ENCODE measurements at regions not wholly inside any gene's neighbourhood (a gene's known extent, or its start where the extent isn't known, plus 50 kb on each side); places are given as distances from the start of the nearest gene placed in this dataset.
A peak's percentile ranks its signal among the peaks of the same experiment; 100 is the strongest.

- no peak overlapping the region for H3K4me3 ChIP-seq (ENCODE audit: insufficient read depth, low read depth, low read length)
- H3K4me1 Mint-ChIP-seq (ENCODE audit: low read depth, unreplicated experiment) = peaks cover 8% of the 10 kb centered on the region
- no peaks in the 10 kb centered on the region for H3K36me3 ChIP-seq (ENCODE audit: insufficient read depth, low read length)
- no peak overlapping the region for H3K4me2 ChIP-seq (ENCODE audit: low read length)
- no peaks in the 10 kb centered on the region for H3K27me3 Mint-ChIP-seq (ENCODE audit: low read depth, unreplicated experiment)
- no peak overlapping the region for H2AFZ ChIP-seq (ENCODE audit: low read depth, low read length)
- peak overlapping the region; percentile 90 for H3K27ac Mint-ChIP-seq (ENCODE audit: unreplicated experiment)
- H3K9me3 Mint-ChIP-seq (ENCODE audit: unreplicated experiment) = no peaks in the 10 kb centered on the region
- H3K27ac ChIP-seq (ENCODE audit: low read depth, low read length) = peak overlapping the region; percentile 92
- DNase-seq (ENCODE audit: low read depth) (peak; percentile 60), FAIRE-seq (no peak)
- no peaks in the 10 kb centered on the region for H3K36me3 Mint-ChIP-seq (ENCODE audit: low read depth, unreplicated experiment)
- no peak for TF ChIP-seq CTCF (IDR thresholded peaks at IDR 0.05; ENCODE audit: insufficient read depth, low read depth, low read length)
- no peak for TF ChIP-seq EZH2 (IDR thresholded peaks at IDR 0.05; ENCODE audit: insufficient read depth, low read length)
- H3K4me1 ChIP-seq (ENCODE audit: insufficient read depth, low read length) = peaks cover 11% of the 10 kb centered on the region
- no peak overlapping the region for H3K4me3 Mint-ChIP-seq (ENCODE audit: unreplicated experiment)
- H3K9me3 ChIP-seq (ENCODE audit: insufficient read depth, low read depth, low read length) = no peaks in the 10 kb centered on the region
- peak overlapping the region; percentile 40 for H3K9ac ChIP-seq (ENCODE audit: low read length)
- H3K79me2 ChIP-seq (ENCODE audit: insufficient read depth, low read length) = no peaks in the 10 kb centered on the region
- no peaks in the 10 kb centered on the region for H4K20me1 ChIP-seq (ENCODE audit: insufficient read depth, low read length)
- no peaks in the 10 kb centered on the region for H3K27me3 ChIP-seq (ENCODE audit: insufficient read depth, low read length)
These were observed 767.4 kb upstream of the GHITM start for GRCh38 chr10:83371696-83372490.

GRCh38 chr10:83372646-83373045 is 766.7 kb upstream of the GHITM start:
- Mint-ChIP-seq H3K27me3 (ENCODE audit: low read depth, unreplicated experiment) (no peaks in the 10 kb centered on the region), H3K36me3 (ENCODE audit: low read depth, unreplicated experiment) (no peaks in the 10 kb centered on the region), H3K4me3 (ENCODE audit: unreplicated experiment) (no peak overlapping the region), H3K27ac (ENCODE audit: unreplicated experiment) (peak overlapping the region; percentile 90), H3K9me3 (ENCODE audit: unreplicated experiment) (no peaks in the 10 kb centered on the region), H3K4me1 (ENCODE audit: low read depth, unreplicated experiment) (peaks cover 8% of the 10 kb centered on the region)
- peaks cover 11% of the 10 kb centered on the region for H3K4me1 ChIP-seq (ENCODE audit: insufficient read depth, low read length)
- no peak for TF ChIP-seq EZH2 (IDR thresholded peaks at IDR 0.05; ENCODE audit: insufficient read depth, low read length)
- TF ChIP-seq CTCF (IDR thresholded peaks at IDR 0.05; ENCODE audit: insufficient read depth, low read depth, low read length) = no peak
- H3K79me2 ChIP-seq (ENCODE audit: insufficient read depth, low read length) = no peaks in the 10 kb centered on the region
- no peaks in the 10 kb centered on the region for H3K9me3 ChIP-seq (ENCODE audit: insufficient read depth, low read depth, low read length)
- H3K27ac ChIP-seq (ENCODE audit: low read depth, low read length) = peak overlapping the region; percentile 92
- H3K4me3 ChIP-seq (ENCODE audit: insufficient read depth, low read depth, low read length) = no peak overlapping the region
- H3K27me3 ChIP-seq (ENCODE audit: insufficient read depth, low read length) = no peaks in the 10 kb centered on the region
- no peaks in the 10 kb centered on the region for H3K36me3 ChIP-seq (ENCODE audit: insufficient read depth, low read length)
- peak overlapping the region; percentile 4 for H3K4me2 ChIP-seq (ENCODE audit: low read length)
- DNase-seq (ENCODE audit: low read depth) (peak; percentile 80), FAIRE-seq (peak; percentile 55)
- H4K20me1 ChIP-seq (ENCODE audit: insufficient read depth, low read length) = no peaks in the 10 kb centered on the region
- H3K9ac ChIP-seq (ENCODE audit: low read length) = peak overlapping the region; percentile 62
- no peak overlapping the region for H2AFZ ChIP-seq (ENCODE audit: low read depth, low read length)

- no peaks in the 10 kb centered on the region for H3K36me3 Mint-ChIP-seq (ENCODE audit: low read depth, unreplicated experiment)
- peaks cover 8% of the 10 kb centered on the region for H3K4me1 Mint-ChIP-seq (ENCODE audit: low read depth, unreplicated experiment)
- H3K27me3 Mint-ChIP-seq (ENCODE audit: low read depth, unreplicated experiment) = no peaks in the 10 kb centered on the region
- Histone ChIP-seq H3K9me3 (ENCODE audit: insufficient read depth, low read depth, low read length) (no peaks in the 10 kb centered on the region), H3K36me3 (ENCODE audit: insufficient read depth, low read length) (no peaks in the 10 kb centered on the region), H4K20me1 (ENCODE audit: insufficient read depth, low read length) (no peaks in the 10 kb centered on the region), H3K79me2 (ENCODE audit: insufficient read depth, low read length) (no peaks in the 10 kb centered on the region), H3K4me1 (ENCODE audit: insufficient read depth, low read length) (peaks cover 11% of the 10 kb centered on the region), H3K27me3 (ENCODE audit: insufficient read depth, low read length) (no peaks in the 10 kb centered on the region), H3K4me3 (ENCODE audit: insufficient read depth, low read depth, low read length) (no peak overlapping the region), H3K4me2 (ENCODE audit: low read length) (no peak overlapping the region), H3K9ac (ENCODE audit: low read length) (no peak overlapping the region), H2AFZ (ENCODE audit: low read depth, low read length) (no peak overlapping the region), H3K27ac (ENCODE audit: low read depth, low read length) (peak overlapping the region; percentile 92)
- no peaks in the 10 kb centered on the region for H3K9me3 Mint-ChIP-seq (ENCODE audit: unreplicated experiment)
- TF ChIP-seq EZH2 (IDR thresholded peaks at IDR 0.05; ENCODE audit: insufficient read depth, low read length) (no peak), CTCF (IDR thresholded peaks at IDR 0.05; ENCODE audit: insufficient read depth, low read depth, low read length) (peak; percentile 48)
- no peak overlapping the region for H3K4me3 Mint-ChIP-seq (ENCODE audit: unreplicated experiment)
- no peak overlapping the region for H3K27ac Mint-ChIP-seq (ENCODE audit: unreplicated experiment)
- FAIRE-seq = no peak
- peak; percentile 72 for DNase-seq (ENCODE audit: low read depth)
These were observed 765.6 kb upstream of the GHITM start for GRCh38 chr10:83373671-83374070.
